GM12873 (cell line): ENCODE measurements at regions not wholly inside any gene's neighbourhood (a gene's known extent, or its start where the extent isn't known, plus 50 kb on each side); places are given as distances from the start of the nearest gene placed in this dataset.

ENCODE experiments used
- CTCF ChIP-seq: IDR thresholded peaks from 2 replicates; pipeline ENCODE4 v1.5.1; 2012; ENCODE audit warnings: low read depth, mild to moderate bottlenecking, moderate library complexity, low read length, control low read depth; ENCODE audit not compliant: insufficient read depth; ENCODE audit errors: missing control alignments

GRCh38 chr4:18894928-18895327, 873.4 kb upstream of the LCORL start:
- TF ChIP-seq CTCF, result no peak

- TF ChIP-seq CTCF, result no peak
Measured at GRCh38 chr4:18882468-18882867, 860.9 kb upstream of the LCORL start.

- no peak for TF ChIP-seq CTCF
Measured at GRCh38 chr4:18881556-18881955, 860.0 kb upstream of the LCORL start.

- TF ChIP-seq CTCF, result no peak
Measured at GRCh38 chr4:18880871-18881270, 859.3 kb upstream of the LCORL start.

GRCh38 chr4:18878561-18878960, 857.0 kb upstream of the LCORL start:
- TF ChIP-seq CTCF, result no peak

- TF ChIP-seq CTCF, result no peak
Measured at GRCh38 chr4:18869166-18869565, 847.6 kb upstream of the LCORL start.

- no peak for TF ChIP-seq CTCF
Measured at GRCh38 chr4:18860836-18861530, 839.4 kb upstream of the LCORL start.
